Smooth muscle cell (in vitro differentiated cells): ENCODE measurements at regions not wholly inside any gene's neighbourhood (a gene's known extent, or its start where the extent isn't known, plus 50 kb on each side); places are given as distances from the start of the nearest gene placed in this dataset.

Experiments
- DNase-seq: peaks from one replicate; lab custom pipeline; 2025; ENCODE audit not compliant: unreplicated experiment; lab: John Stamatoyannopoulos, UW
- H2AFZ ChIP-seq: fragments of 200-600 bp; sonication (generic); 2 replicates; pipeline ENCODE4 v1.6.0; 2016; ENCODE audit warnings: antibody characterized with exemption, low read depth, mild to moderate bottlenecking
- H3F3A ChIP-seq: fragments of 200-600 bp; sonication (generic); 2 replicates; pipeline ENCODE4 v1.6.0; 2017; ENCODE audit warnings: antibody characterized with exemption, low read depth
- H3K27ac ChIP-seq: fragments of 200-600 bp; sonication (generic); 2 replicates; pipeline ENCODE4 v1.5.1; 2016; ENCODE audit warnings: low read depth, mild to moderate bottlenecking
- H3K27me3 ChIP-seq: fragments of 200-600 bp; sonication (generic); 2 replicates; pipeline ENCODE4 v1.6.1; 2016; ENCODE audit warnings: low read depth, mild to moderate bottlenecking
- H3K36me3 ChIP-seq: fragments of 200-600 bp; sonication (generic); 2 replicates; pipeline ENCODE4 v1.5.1; 2016; ENCODE audit warnings: low read depth
- H3K4me1 ChIP-seq: fragments of 200-600 bp; sonication (generic); 2 replicates; pipeline ENCODE4 v1.5.1; 2016; ENCODE audit warnings: low read depth
- H3K4me2 ChIP-seq: fragments of 200-600 bp; sonication (generic); 2 replicates; pipeline ENCODE4 v1.6.0; 2016; ENCODE audit warnings: mild to moderate bottlenecking
- H3K4me3 ChIP-seq: fragments of 200-600 bp; sonication (generic); 2 replicates; pipeline ENCODE4 v1.5.1; 2016; ENCODE audit warnings: mild to moderate bottlenecking
- H3K79me2 ChIP-seq: fragments of 200-600 bp; sonication (generic); 2 replicates; pipeline ENCODE4 v1.6.0; 2016; ENCODE audit warnings: low read depth, mild to moderate bottlenecking
- H3K9ac ChIP-seq: fragments of 200-600 bp; sonication (generic); 2 replicates; pipeline ENCODE4 v1.6.0; 2016; ENCODE audit warnings: low read depth
- H3K9me3 ChIP-seq: fragments of 200-600 bp; sonication (generic); replicated peaks from 2 replicates; pipeline ENCODE4 v1.5.1; 2016; ENCODE audit warnings: low read depth
- H4K20me1 ChIP-seq: fragments of 200-600 bp; sonication (generic); 2 replicates; pipeline ENCODE4 v1.6.0; 2016; ENCODE audit warnings: low read depth
- WGBS: methylation state at CpG from one replicate; pipeline ENCODE4 v1.1.7; 2016; ENCODE audit warnings: low lambda C conversion rate; 5-methylcytosine and 5-hydroxymethylcytosine counted together
- TF ChIP-seq, protein P1 (sequence below): fragments of 200-600 bp; sonication (generic); IDR thresholded peaks from 2 replicates; pipeline ENCODE4 v1.5.1; 2017; ENCODE audit warnings: borderline replicate concordance, mild to moderate bottlenecking, antibody characterized with exemption; ENCODE audit not compliant: insufficient read depth, poor library complexity, severe bottlenecking

GRCh38 chr11:113613619-113614018, 92.5 kb downstream of the TMPRSS5 start:
- H3K9ac ChIP-seq = no peak overlapping the region
- no peaks in the 10 kb centered on the region for H3K79me2 ChIP-seq
- H3F3A ChIP-seq = no peaks in the 10 kb centered on the region
- 83% methylated on average over 5 of the region's 5 CpGs for WGBS
- H3K27ac ChIP-seq = no peak overlapping the region
- no peaks in the 10 kb centered on the region for H4K20me1 ChIP-seq
- no peak overlapping the region for H3K4me2 ChIP-seq
- no peak for DNase-seq
- TF ChIP-seq, protein P1, sequence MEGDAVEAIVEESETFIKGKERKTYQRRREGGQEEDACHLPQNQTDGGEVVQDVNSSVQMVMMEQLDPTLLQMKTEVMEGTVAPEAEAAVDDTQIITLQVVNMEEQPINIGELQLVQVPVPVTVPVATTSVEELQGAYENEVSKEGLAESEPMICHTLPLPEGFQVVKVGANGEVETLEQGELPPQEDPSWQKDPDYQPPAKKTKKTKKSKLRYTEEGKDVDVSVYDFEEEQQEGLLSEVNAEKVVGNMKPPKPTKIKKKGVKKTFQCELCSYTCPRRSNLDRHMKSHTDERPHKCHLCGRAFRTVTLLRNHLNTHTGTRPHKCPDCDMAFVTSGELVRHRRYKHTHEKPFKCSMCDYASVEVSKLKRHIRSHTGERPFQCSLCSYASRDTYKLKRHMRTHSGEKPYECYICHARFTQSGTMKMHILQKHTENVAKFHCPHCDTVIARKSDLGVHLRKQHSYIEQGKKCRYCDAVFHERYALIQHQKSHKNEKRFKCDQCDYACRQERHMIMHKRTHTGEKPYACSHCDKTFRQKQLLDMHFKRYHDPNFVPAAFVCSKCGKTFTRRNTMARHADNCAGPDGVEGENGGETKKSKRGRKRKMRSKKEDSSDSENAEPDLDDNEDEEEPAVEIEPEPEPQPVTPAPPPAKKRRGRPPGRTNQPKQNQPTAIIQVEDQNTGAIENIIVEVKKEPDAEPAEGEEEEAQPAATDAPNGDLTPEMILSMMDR = no peak
- no peaks in the 10 kb centered on the region for H3K36me3 ChIP-seq
- no peak overlapping the region for H3K4me3 ChIP-seq
- H3K9me3 ChIP-seq = no peaks in the 10 kb centered on the region
- no peaks in the 10 kb centered on the region for H3K4me1 ChIP-seq
- H2AFZ ChIP-seq = no peak overlapping the region
- no peaks in the 10 kb centered on the region for H3K27me3 ChIP-seq

DNA sequence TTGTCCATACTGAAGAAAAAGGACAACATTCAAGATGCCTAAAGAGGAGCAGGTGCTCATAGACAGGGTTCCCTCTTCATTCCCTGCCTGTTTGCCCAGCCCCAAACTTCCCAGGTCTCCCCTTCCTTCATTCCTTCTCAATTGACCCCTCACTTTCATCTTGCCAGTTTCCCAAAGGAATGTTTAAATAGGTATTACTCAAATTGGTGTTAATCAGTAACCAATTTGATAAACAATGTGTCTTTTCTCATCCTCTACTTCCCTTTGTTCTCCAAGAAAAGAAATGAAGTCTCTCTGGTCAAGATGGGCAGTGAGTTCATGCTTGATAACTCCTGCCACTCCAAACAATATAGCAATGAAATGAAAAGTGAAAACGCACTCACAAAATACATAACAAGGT, 101.9 kb downstream of the TMPRSS5 start:
- Histone ChIP-seq H3K79me2 (no peaks in the 10 kb centered on the region), H2AFZ (no peak overlapping the region), H3F3A (no peaks in the 10 kb centered on the region), H3K4me2 (no peak overlapping the region), H3K4me3 (no peak overlapping the region), H3K4me1 (peaks cover 10% of the 10 kb centered on the region), H3K9me3 (no peaks in the 10 kb centered on the region), H3K27me3 (no peaks in the 10 kb centered on the region), H3K36me3 (no peaks in the 10 kb centered on the region), H4K20me1 (no peaks in the 10 kb centered on the region), H3K27ac (no peak overlapping the region), H3K9ac (no peak overlapping the region)
- TF ChIP-seq, protein P1 = no peak
- WGBS = 76% methylated on average over 1 of the region's 1 CpG
- DNase-seq = no peak

- no peaks in the 10 kb centered on the region for H3K27me3 ChIP-seq
- no peak overlapping the region for H3K4me3 ChIP-seq
- DNase-seq = no peak
- peaks cover 10% of the 10 kb centered on the region for H3K4me1 ChIP-seq
- no peaks in the 10 kb centered on the region for H3K36me3 ChIP-seq
- no peaks in the 10 kb centered on the region for H3K79me2 ChIP-seq
- no peaks in the 10 kb centered on the region for H3K9me3 ChIP-seq
- TF ChIP-seq, protein P1 = no peak
- no peaks in the 10 kb centered on the region for H3F3A ChIP-seq
- H3K4me2 ChIP-seq = no peak overlapping the region
- no peak overlapping the region for H3K9ac ChIP-seq
- WGBS = 78% methylated on average over 5 of the region's 5 CpGs
- no peak overlapping the region for H3K27ac ChIP-seq
- H4K20me1 ChIP-seq = no peaks in the 10 kb centered on the region
- H2AFZ ChIP-seq = no peak overlapping the region
Observed at GRCh38 chr11:113603277-113604059, 102.6 kb downstream of the TMPRSS5 start.

DNA sequence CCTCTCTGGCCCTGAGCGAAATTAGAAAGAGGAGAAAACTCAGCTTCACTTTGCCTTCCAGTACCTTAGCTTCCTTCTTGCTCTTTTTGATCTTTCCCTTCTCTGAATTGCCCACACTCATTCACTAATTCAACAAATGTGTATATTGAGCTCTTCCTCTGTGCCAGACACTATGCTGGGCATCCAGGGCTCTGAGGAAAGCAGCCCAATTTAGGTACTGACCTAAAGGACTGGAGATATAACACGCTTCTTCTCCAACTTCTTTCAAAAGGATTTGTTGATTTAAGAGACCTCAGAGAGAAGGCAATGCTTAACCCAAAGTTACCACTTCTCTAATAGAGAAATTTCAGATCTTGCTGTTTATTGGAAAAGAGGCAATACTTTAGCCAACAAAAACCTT, 103.6 kb downstream of the TMPRSS5 start:
- no peaks in the 10 kb centered on the region for H3K79me2 ChIP-seq
- no peak overlapping the region for H2AFZ ChIP-seq
- peaks cover 10% of the 10 kb centered on the region for H3K4me1 ChIP-seq
- no peaks in the 10 kb centered on the region for H3K9me3 ChIP-seq
- H3K27me3 ChIP-seq = peaks cover 3% of the 10 kb centered on the region
- 98% methylated on average over 2 of the region's 2 CpGs for WGBS
- H4K20me1 ChIP-seq = no peaks in the 10 kb centered on the region
- no peaks in the 10 kb centered on the region for H3K36me3 ChIP-seq
- no peak for DNase-seq
- TF ChIP-seq, protein P1 = no peak
- H3K9ac ChIP-seq = no peak overlapping the region
- no peaks in the 10 kb centered on the region for H3F3A ChIP-seq
- H3K4me2 ChIP-seq = no peak overlapping the region
- no peak overlapping the region for H3K27ac ChIP-seq
- H3K4me3 ChIP-seq = no peak overlapping the region
